Nephron progenitor cell (in vitro differentiated cells): ENCODE measurements at regions not wholly inside any gene's neighbourhood (a gene's known extent, or its start where the extent isn't known, plus 50 kb on each side); places are given as distances from the start of the nearest gene placed in this dataset.

ENCODE experiments used
- DNase-seq: peaks from one replicate; pipeline ENCODE4 v3.0.0; 2021
- H3K27ac Mint-ChIP-seq: 2 replicates; pipeline ENCODE4 v1.8.0; 2021; ENCODE audit warnings: mild to moderate bottlenecking, moderate library complexity, mixed read lengths
- H3K27me3 Mint-ChIP-seq: 2 replicates; pipeline ENCODE4 v1.8.0; 2021; ENCODE audit warnings: mild to moderate bottlenecking, low read depth, mixed read lengths; ENCODE audit not compliant: poor library complexity
- H3K36me3 Mint-ChIP-seq: 2 replicates; pipeline ENCODE4 v1.8.0; 2021; ENCODE audit warnings: low read depth, mixed read lengths
- H3K4me1 Mint-ChIP-seq: 2 replicates; pipeline ENCODE4 v1.8.0; 2021; ENCODE audit warnings: mixed read lengths
- H3K4me3 Mint-ChIP-seq: 2 replicates; pipeline ENCODE4 v1.8.0; 2021; ENCODE audit warnings: mild to moderate bottlenecking, moderate library complexity, mixed read lengths
- H3K9me3 Mint-ChIP-seq: 2 replicates; pipeline ENCODE4 v1.8.0; 2021; ENCODE audit warnings: mild to moderate bottlenecking, moderate library complexity, mixed read lengths
- CTCF ChIP-seq: fragments of 200-600 bp; sonication (generic); IDR thresholded peaks from 2 replicates; pipeline ENCODE4 v1.5.0; 2021; ENCODE audit warnings: antibody characterized with exemption

- H3K36me3 Mint-ChIP-seq = peaks cover 85% of the 10 kb centered on the region
- peaks cover 13% of the 10 kb centered on the region for H3K27me3 Mint-ChIP-seq
- H3K27ac Mint-ChIP-seq = no peak overlapping the region
- peaks cover 20% of the 10 kb centered on the region for H3K9me3 Mint-ChIP-seq
- no peak for TF ChIP-seq CTCF
- peaks cover 46% of the 10 kb centered on the region for H3K4me1 Mint-ChIP-seq
- H3K4me3 Mint-ChIP-seq = no peak overlapping the region
- no peak for DNase-seq
Observed at GRCh38 chr11:92803391-92803790, 166.1 kb upstream of the MTNR1B start.

- TF ChIP-seq CTCF = no peak
- Mint-ChIP-seq H3K9me3 (peaks cover 15% of the 10 kb centered on the region), H3K4me1 (peaks cover 46% of the 10 kb centered on the region), H3K27ac (no peak overlapping the region), H3K27me3 (peaks cover 16% of the 10 kb centered on the region), H3K36me3 (peaks cover 81% of the 10 kb centered on the region), H3K4me3 (no peak overlapping the region)
- DNase-seq = no peak
Observed at GRCh38 chr11:92804388-92804966, 165.0 kb upstream of the MTNR1B start.

- peaks cover 3% of the 10 kb centered on the region for H3K9me3 Mint-ChIP-seq
- TF ChIP-seq CTCF = no peak
- peaks cover 7% of the 10 kb centered on the region for H3K27me3 Mint-ChIP-seq
- DNase-seq = no peak
- H3K4me3 Mint-ChIP-seq = no peak overlapping the region
- no peak overlapping the region for H3K27ac Mint-ChIP-seq
- H3K36me3 Mint-ChIP-seq = peaks cover 80% of the 10 kb centered on the region
- H3K4me1 Mint-ChIP-seq = peaks cover 23% of the 10 kb centered on the region
Observed at GRCh38 chr11:92808022-92808421, 161.4 kb upstream of the MTNR1B start.

GRCh38 chr11:92810423-92811064 is 158.9 kb upstream of the MTNR1B start:
- H3K4me3 Mint-ChIP-seq = no peak overlapping the region
- peaks cover 3% of the 10 kb centered on the region for H3K27me3 Mint-ChIP-seq
- peaks cover 91% of the 10 kb centered on the region for H3K36me3 Mint-ChIP-seq
- no peaks in the 10 kb centered on the region for H3K4me1 Mint-ChIP-seq
- no peak overlapping the region for H3K27ac Mint-ChIP-seq
- TF ChIP-seq CTCF = no peak
- no peak for DNase-seq
- peaks cover 25% of the 10 kb centered on the region for H3K9me3 Mint-ChIP-seq

GRCh38 chr11:92811341-92811740 is 158.1 kb upstream of the MTNR1B start:
- no peak for TF ChIP-seq CTCF
- no peak overlapping the region for H3K4me3 Mint-ChIP-seq
- peaks cover 3% of the 10 kb centered on the region for H3K27me3 Mint-ChIP-seq
- no peak for DNase-seq
- H3K36me3 Mint-ChIP-seq = peaks cover 93% of the 10 kb centered on the region
- no peaks in the 10 kb centered on the region for H3K4me1 Mint-ChIP-seq
- peaks cover 27% of the 10 kb centered on the region for H3K9me3 Mint-ChIP-seq
- H3K27ac Mint-ChIP-seq = no peak overlapping the region

- H3K9me3 Mint-ChIP-seq = peaks cover 27% of the 10 kb centered on the region
- no peak overlapping the region for H3K27ac Mint-ChIP-seq
- no peak for TF ChIP-seq CTCF
- no peak for DNase-seq
- peaks cover 7% of the 10 kb centered on the region for H3K4me1 Mint-ChIP-seq
- H3K36me3 Mint-ChIP-seq = peaks cover 84% of the 10 kb centered on the region
- H3K4me3 Mint-ChIP-seq = no peak overlapping the region
- H3K27me3 Mint-ChIP-seq = peaks cover 3% of the 10 kb centered on the region
Observed at GRCh38 chr11:92812841-92813240, 156.6 kb upstream of the MTNR1B start.
